HPDE6-E6E7 (cell line): ENCODE measurements at regions not wholly inside any gene's neighbourhood (a gene's known extent, or its start where the extent isn't known, plus 50 kb on each side); places are given as distances from the start of the nearest gene placed in this dataset.
"Not testable (repeated sequence)": the region's sequence is repeated elsewhere in the genome, so short reads cannot be mapped to it uniquely, and the experiment has no call there.

Experiments used
- DNase-seq: peaks from one replicate; pipeline ENCODE4 v3.0.0; 2011; ENCODE audit warnings: missing footprints; ENCODE audit errors: extremely low spot score

GRCh38 chr17:69672924-69673323 is 258.4 kb downstream of the MAP2K6 start:
- no peak for DNase-seq

- no peak for DNase-seq
These were observed 262.6 kb downstream of the MAP2K6 start for GRCh38 chr17:69677130-69677529.

- DNase-seq: no peak
These were observed 263.7 kb downstream of the MAP2K6 start for GRCh38 chr17:69678206-69678605.

GRCh38 chr17:69679829-69680228 is 265.3 kb downstream of the MAP2K6 start:
- no peak for DNase-seq

GRCh38 chr17:69684251-69684650 is 269.8 kb downstream of the MAP2K6 start:
- no peak for DNase-seq

GRCh38 chr17:69685150-69685549 is 270.7 kb downstream of the MAP2K6 start:
- DNase-seq: not testable (repeated sequence)

- no peak for DNase-seq
These were observed 276.0 kb downstream of the MAP2K6 start for GRCh38 chr17:69690531-69690930.

- no peak for DNase-seq
These were observed 277.7 kb downstream of the MAP2K6 start for GRCh38 chr17:69692171-69692570.

- no peak for DNase-seq
These were observed 281.1 kb downstream of the MAP2K6 start for GRCh38 chr17:69695646-69696045.

GRCh38 chr17:69696650-69697049 is 282.2 kb downstream of the MAP2K6 start:
- no peak for DNase-seq

GRCh38 chr17:69698352-69698751 is 283.9 kb downstream of the MAP2K6 start:
- not testable (repeated sequence) for DNase-seq

- DNase-seq: no peak
These were observed 287.6 kb downstream of the MAP2K6 start for GRCh38 chr17:69702078-69702477.

- no peak for DNase-seq
These were observed 289.3 kb downstream of the MAP2K6 start for GRCh38 chr17:69703751-69704150.

- DNase-seq: no peak
These were observed 290.4 kb downstream of the MAP2K6 start for GRCh38 chr17:69704935-69705334.

GRCh38 chr17:69706127-69706526 is 291.6 kb downstream of the MAP2K6 start:
- no peak for DNase-seq

- no peak for DNase-seq
These were observed 294.9 kb downstream of the MAP2K6 start for GRCh38 chr17:69709441-69709840.

GRCh38 chr17:69710926-69711325 is 296.4 kb downstream of the MAP2K6 start:
- DNase-seq: no peak

- no peak for DNase-seq
These were observed 297.0 kb downstream of the MAP2K6 start for GRCh38 chr17:69711541-69711940.

GRCh38 chr17:69712801-69713311 is 298.4 kb downstream of the MAP2K6 start:
- no peak for DNase-seq

- no peak for DNase-seq
These were observed 299.3 kb downstream of the MAP2K6 start for GRCh38 chr17:69713815-69714214.

GRCh38 chr17:69714669-69715068 is 300.2 kb downstream of the MAP2K6 start:
- DNase-seq: no peak

- DNase-seq: no peak
These were observed 301.2 kb downstream of the MAP2K6 start for GRCh38 chr17:69715656-69716055.

- DNase-seq: no peak
These were observed 302.1 kb downstream of the MAP2K6 start for GRCh38 chr17:69716556-69716955.

GRCh38 chr17:69717214-69717613 is 302.7 kb downstream of the MAP2K6 start:
- DNase-seq: no peak
